Kidney (tissue), 13 donors: ENCODE measurements at regions not wholly inside any gene's neighbourhood (a gene's known extent, or its start where the extent isn't known, plus 50 kb on each side); places are given as distances from the start of the nearest gene placed in this dataset.
A peak's percentile ranks its signal among the peaks of the same experiment; 100 is the strongest.

ENCODE experiments used
- DNase-seq, 5 donors: peaks; one replicate each; pipeline ENCODE4 v3.0.0-alpha.2; 2013 to 2020
- FAIRE-seq: peaks from 2 replicates; lab custom pipeline; 2012; peaks lifted over from hg19 to GRCh38; lab: Jason Lieb, UNC
- H3K27ac ChIP-seq, 2 donors: one replicate each; pipeline ENCODE4 v1.7.0; 2013; ENCODE audit warnings: low read depth in 2 of 2, low read length in 2 of 2, inconsistent platforms in 1 of 2
- H3K27me3 ChIP-seq: one replicate; pipeline ENCODE4 v1.7.1; 2013; ENCODE audit warnings: low read length, inconsistent platforms; ENCODE audit not compliant: control insufficient read depth, insufficient read depth
- H3K36me3 ChIP-seq, 3 donors: one replicate each; pipeline versions ENCODE4 v1.7.0 to v1.7.1; 2013; ENCODE audit warnings: low read length in 3 of 3, control low read depth in 1 of 3, inconsistent platforms in 1 of 3; ENCODE audit not compliant: insufficient read depth in 3 of 3, control insufficient read depth in 2 of 3
- H3K4me1 ChIP-seq, 3 donors: one replicate each; pipeline versions ENCODE4 v1.7.0 to v1.7.1; 2013; ENCODE audit warnings: low read length in 3 of 3, inconsistent platforms in 1 of 3, low read depth in 1 of 3; ENCODE audit not compliant: control insufficient read depth in 2 of 3, insufficient read depth in 2 of 3
- H3K4me3 ChIP-seq, 3 donors: one replicate each; pipeline versions ENCODE4 v1.7.0 to v1.8.1; 2013; ENCODE audit warnings: low read length in 3 of 3, control low read depth in 1 of 3, inconsistent platforms in 1 of 3
- H3K9ac ChIP-seq, 3 donors: one replicate each; pipeline versions ENCODE4 v1.7.0 to v1.7.1; 2013; ENCODE audit warnings: low read length in 3 of 3, control low read depth in 1 of 3, inconsistent platforms in 1 of 3
- H3K9me3 ChIP-seq, 3 donors: one replicate each; pipeline versions ENCODE4 v1.7.0 to v1.7.1; 2013; ENCODE audit warnings: low read length in 3 of 3, control low read depth in 1 of 3, inconsistent platforms in 1 of 3; ENCODE audit not compliant: control insufficient read depth in 2 of 3, insufficient read depth in 1 of 3
- CTCF ChIP-seq: IDR thresholded peaks from 3 replicates; pipeline ENCODE4 v1.5.1; 2012; ENCODE audit warnings: mild to moderate bottlenecking, moderate library complexity, borderline replicate concordance; ENCODE audit not compliant: insufficient read depth; ENCODE audit errors: extremely low read depth
- intact Hi-C: fragments of 100-400 bp; cut with DNase I; formaldehyde crosslinking; loops from one replicate; pipeline ENCODE4 v1.11.1; 2022
- donor health status: control.
- donor health status: control.
- donor health status: control.
- donor health status: control.
- donor health status: control.
- donor health status: DM: yes; HTN: yes; CAD: no.
- donor health status: Normal renal cell carcinoma (clear cell type).

- Histone ChIP-seq H3K36me3 (no peaks in the 10 kb centered on the region), H3K4me3 (no peak overlapping the region), H3K9ac (no peak overlapping the region), H3K4me1 (no peaks in the 10 kb centered on the region), H3K9me3 (no peaks in the 10 kb centered on the region), H3K27me3 (no peaks in the 10 kb centered on the region), H3K27ac (no peak overlapping the region)
- TF ChIP-seq CTCF = no peak
- FAIRE-seq (no peak), DNase-seq (no peak)
- intact Hi-C loops = no loop called here
Observed at GRCh38 chr9:8062459-8062858, 262.9 kb upstream of the DMAC1 start.

- peak in 1 of 5 donors; percentile 48 for DNase-seq
Observed at GRCh38 chr9:8053501-8053900, 253.9 kb upstream of the DMAC1 start.

GRCh38 chr9:8052991-8053390 is 253.4 kb upstream of the DMAC1 start:
- intact Hi-C loops = no loop called here
- Histone ChIP-seq H3K27ac (no peak overlapping the region), H3K9me3 (peaks cover 0 to 3% (median 0%) of the 10 kb centered on the region in 3 donors), H3K4me3 (no peak overlapping the region), H3K9ac (no peak overlapping the region), H3K36me3 (no peaks in the 10 kb centered on the region), H3K4me1 (no peaks in the 10 kb centered on the region), H3K27me3 (no peaks in the 10 kb centered on the region)
- DNase-seq (peak in 1 of 5 donors; percentile 30), FAIRE-seq (no peak)
- no peak for TF ChIP-seq CTCF

More at GRCh38 chr9:8053501-8053900, 253.9 kb upstream of the DMAC1 start:
- no peak overlapping the region for H3K9ac ChIP-seq
- no peak overlapping the region for H3K4me3 ChIP-seq
- H3K36me3 ChIP-seq = no peaks in the 10 kb centered on the region
- intact Hi-C loops = no loop called here
- no peak for FAIRE-seq
- no peak for TF ChIP-seq CTCF
- H3K4me1 ChIP-seq = no peaks in the 10 kb centered on the region
- peaks cover 0 to 3% (median 0%) of the 10 kb centered on the region in 3 donors for H3K9me3 ChIP-seq
- no peak overlapping the region for H3K27ac ChIP-seq
- H3K27me3 ChIP-seq = no peaks in the 10 kb centered on the region

GRCh38 chr9:8037745-8038144 is 238.2 kb upstream of the DMAC1 start:
- no peak overlapping the region for H3K4me3 ChIP-seq
- no peak overlapping the region for H3K27ac ChIP-seq
- no peak for DNase-seq
- peaks cover 0 to 12% (median 0%) of the 10 kb centered on the region in 3 donors for H3K9me3 ChIP-seq
- no peaks in the 10 kb centered on the region for H3K27me3 ChIP-seq
- TF ChIP-seq CTCF = no peak
- intact Hi-C loops = no loop called here
- no peak overlapping the region for H3K9ac ChIP-seq
- no peaks in the 10 kb centered on the region for H3K4me1 ChIP-seq
- H3K36me3 ChIP-seq = no peaks in the 10 kb centered on the region
- no peak for FAIRE-seq
